Upper lobe of left lung (tissue), 6 donors: ENCODE measurements at regions not wholly inside any gene's neighbourhood (a gene's known extent, or its start where the extent isn't known, plus 50 kb on each side); places are given as distances from the start of the nearest gene placed in this dataset.

Experiments
- ATAC-seq, 2 donors: fragments of 200-7000 bp; cut with Tn5 transposase; one replicate each; pipeline ENCODE4 v1.9.1; 2022; ENCODE audit warnings: mild to moderate bottlenecking in 2 of 2, moderate library complexity in 2 of 2; ENCODE audit not compliant: low FRiP score in 2 of 2
- DNase-seq, 2 donors: peaks; one replicate each; pipeline ENCODE4 v3.0.0-alpha.2; 2019 to 2020
- H3K27ac ChIP-seq, 4 donors: fragments of 200-600 bp; sonication (generic); one replicate each; pipeline ENCODE4 v1.5.1; 2016 to 2019
- H3K27me3 ChIP-seq, 4 donors: fragments of 200-600 bp; sonication (generic); one replicate each; pipeline ENCODE4 v1.5.1; 2017 to 2019
- H3K36me3 ChIP-seq, 4 donors: fragments of 200-600 bp; sonication (generic); one replicate each; pipeline ENCODE4 v1.5.1; 2016 to 2019
- H3K4me1 ChIP-seq, 4 donors: fragments of 200-600 bp; sonication (generic); one replicate each; pipeline ENCODE4 v1.5.1; 2018 to 2019
- H3K4me3 ChIP-seq, 4 donors: fragments of 200-600 bp; sonication (generic); one replicate each; pipeline ENCODE4 v1.5.1; 2017 to 2019; ENCODE audit warnings: mild to moderate bottlenecking in 2 of 4, moderate library complexity in 1 of 4
- H3K9me3 ChIP-seq, 4 donors: fragments of 200-600 bp; sonication (generic); one replicate each; pipeline ENCODE4 v1.5.1; 2018 to 2019
- CTCF ChIP-seq, 6 experiments: fragments of 450-650 bp in 4 of 6; fragments of 200-600 bp in 2 of 6; sonication (generic) in 2 of 6; IDR thresholded peaks; one replicate each; pipeline ENCODE4 v1.5.1; 2016 to 2019; ENCODE audit warnings: antibody characterized with exemption in 6 of 6
- EP300 ChIP-seq, 4 donors: sonication (generic); formaldehyde crosslinking; IDR thresholded peaks; one replicate each; pipeline ENCODE4 v1.5.1; 2017; ENCODE audit warnings: antibody characterized with exemption in 4 of 4, control low read depth in 2 of 4
- POLR2A ChIP-seq, 4 donors: fragments of 450-650 bp; IDR thresholded peaks; one replicate each; pipeline ENCODE4 v1.5.1; 2016 to 2017; ENCODE audit warnings: antibody characterized with exemption in 4 of 4, mild to moderate bottlenecking in 2 of 4
- POLR2AphosphoS5 ChIP-seq, 2 donors: sonication (generic); formaldehyde crosslinking; IDR thresholded peaks; one replicate each; pipeline ENCODE4 v1.5.1; 2017; ENCODE audit warnings: antibody characterized with exemption in 2 of 2
- WGBS, 2 donors: methylation state at CpG; one replicate each; pipeline ENCODE4 v1.1.5; 2017 to 2018; 5-methylcytosine and 5-hydroxymethylcytosine counted together
- donor health status: DM: no; HTN: no; CAD: no; lungs with moderate emphysema.
- donor health status: DM: no; HTN: yes; CAD: no; lungs with severe emphysema.

- 79 to 83% methylated on average over 4 of the region's 4 CpGs for WGBS, 2 donors
- no peak overlapping the region for H3K4me3 ChIP-seq
- no peaks in the 10 kb centered on the region for H3K9me3 ChIP-seq
- no peaks in the 10 kb centered on the region for H3K4me1 ChIP-seq
- no peak for TF ChIP-seq CTCF (IDR thresholded peaks at IDR 0.05)
- TF ChIP-seq EP300 (IDR thresholded peaks at IDR 0.05), result no peak
- no peak for TF ChIP-seq POLR2A (IDR thresholded peaks at IDR 0.05)
- no peak for TF ChIP-seq POLR2AphosphoS5 (IDR thresholded peaks at IDR 0.05)
- ATAC-seq, result no peak
- no peaks in the 10 kb centered on the region for H3K27me3 ChIP-seq
- H3K36me3 ChIP-seq, result no peaks in the 10 kb centered on the region
- DNase-seq, result no peak
- no peak overlapping the region for H3K27ac ChIP-seq
These were observed 241.4 kb upstream of the PODXL start for GRCh38 chr7:131797841-131798240.

GRCh38 chr7:131795400-131795799 is 239.0 kb upstream of the PODXL start:
- 87 to 89% methylated on average over 10 of the region's 10 CpGs for WGBS, 2 donors
- H3K4me3 ChIP-seq, result no peak overlapping the region
- H3K36me3 ChIP-seq, result no peaks in the 10 kb centered on the region
- TF ChIP-seq CTCF (IDR thresholded peaks at IDR 0.05) (no peak), POLR2A (IDR thresholded peaks at IDR 0.05) (no peak), EP300 (IDR thresholded peaks at IDR 0.05) (no peak)
- no peaks in the 10 kb centered on the region for H3K4me1 ChIP-seq
- no peaks in the 10 kb centered on the region for H3K9me3 ChIP-seq
- DNase-seq (no peak), ATAC-seq (no peak)
- H3K27ac ChIP-seq, result no peak overlapping the region
- no peaks in the 10 kb centered on the region for H3K27me3 ChIP-seq

- no peak for TF ChIP-seq EP300 (IDR thresholded peaks at IDR 0.05)
- TF ChIP-seq POLR2AphosphoS5 (IDR thresholded peaks at IDR 0.05), result no peak
- no peak for TF ChIP-seq POLR2A (IDR thresholded peaks at IDR 0.05)
- TF ChIP-seq CTCF (IDR thresholded peaks at IDR 0.05), result no peak
- 87 to 95% methylated on average over 3 of the region's 3 CpGs for WGBS, 2 donors
- DNase-seq, result no peak
- Histone ChIP-seq H3K27me3 (no peaks in the 10 kb centered on the region), H3K27ac (no peak overlapping the region), H3K4me3 (no peak overlapping the region), H3K9me3 (no peaks in the 10 kb centered on the region), H3K4me1 (no peaks in the 10 kb centered on the region), H3K36me3 (no peaks in the 10 kb centered on the region)
- ATAC-seq, result no peak
These were observed 235.9 kb upstream of the PODXL start for GRCh38 chr7:131792311-131792710.

- Histone ChIP-seq H3K27me3 (no peaks in the 10 kb centered on the region), H3K36me3 (no peaks in the 10 kb centered on the region), H3K27ac (no peak overlapping the region), H3K4me1 (no peaks in the 10 kb centered on the region), H3K4me3 (no peak overlapping the region), H3K9me3 (no peaks in the 10 kb centered on the region)
- DNase-seq, result no peak
- TF ChIP-seq POLR2AphosphoS5 (IDR thresholded peaks at IDR 0.05) (no peak), CTCF (IDR thresholded peaks at IDR 0.05) (no peak), POLR2A (IDR thresholded peaks at IDR 0.05) (no peak), EP300 (IDR thresholded peaks at IDR 0.05) (no peak)
- WGBS, 2 donors, result 91 to 92% methylated on average over 1 of the region's 1 CpG
- no peak for ATAC-seq
These were observed 230.7 kb upstream of the PODXL start for GRCh38 chr7:131787101-131787500.

- H3K4me3 ChIP-seq, result no peak overlapping the region
- no peaks in the 10 kb centered on the region for H3K36me3 ChIP-seq
- no peaks in the 10 kb centered on the region for H3K4me1 ChIP-seq
- no peak overlapping the region for H3K27ac ChIP-seq
- no peaks in the 10 kb centered on the region for H3K9me3 ChIP-seq
- TF ChIP-seq CTCF (IDR thresholded peaks at IDR 0.05) (no peak), POLR2A (IDR thresholded peaks at IDR 0.05) (no peak), POLR2AphosphoS5 (IDR thresholded peaks at IDR 0.05) (no peak), EP300 (IDR thresholded peaks at IDR 0.05) (no peak)
- DNase-seq (no peak), ATAC-seq (no peak)
- 47 to 49% methylated on average over 2 of the region's 2 CpGs for WGBS, 2 donors
- H3K27me3 ChIP-seq, result no peaks in the 10 kb centered on the region
These were observed 229.8 kb upstream of the PODXL start for GRCh38 chr7:131786204-131786603.
